GM19468 (cell line): ENCODE measurements at regions not wholly inside any gene's neighbourhood (a gene's known extent, or its start where the extent isn't known, plus 50 kb on each side); places are given as distances from the start of the nearest gene placed in this dataset.
"Not testable (repeated sequence)": the region's sequence is repeated elsewhere in the genome, so short reads cannot be mapped to it uniquely, and the experiment has no call there.

Experiments
- ATAC-seq: cut with Tn5 transposase; IDR thresholded peaks from one replicate; pipeline ENCODE4 v1.9.1; 2021; ENCODE audit warnings: mild to moderate bottlenecking, moderate library complexity, moderate number of reproducible peaks; ENCODE audit not compliant: unreplicated experiment; ENCODE audit errors: extremely low read depth

- ATAC-seq, result no peak
Observed at GRCh38 chr6:84860920-84861319, 96.5 kb upstream of the TBX18 start.

- ATAC-seq, result no peak
Observed at GRCh38 chr6:84860509-84860908, 96.1 kb upstream of the TBX18 start.

GRCh38 chr6:84854811-84855400 is 90.5 kb upstream of the TBX18 start:
- ATAC-seq, result no peak

- no peak for ATAC-seq
Observed at GRCh38 chr6:84853901-84854300, 89.5 kb upstream of the TBX18 start.

- no peak for ATAC-seq
Observed at GRCh38 chr6:84848960-84849359, 84.6 kb upstream of the TBX18 start.

GRCh38 chr6:84847390-84848160 is 83.2 kb upstream of the TBX18 start:
- ATAC-seq, result no peak

- ATAC-seq, result no peak
Observed at GRCh38 chr6:84842525-84843166, 78.2 kb upstream of the TBX18 start.

- ATAC-seq, result not testable (repeated sequence)
Observed at GRCh38 chr6:84837068-84837866, 72.9 kb upstream of the TBX18 start.

GRCh38 chr6:84836366-84836765 is 72.0 kb upstream of the TBX18 start:
- ATAC-seq, result no peak

- ATAC-seq, result no peak
Observed at GRCh38 chr6:84835340-84835739, 70.9 kb upstream of the TBX18 start.

GRCh38 chr6:84831924-84832323 is 67.5 kb upstream of the TBX18 start:
- not testable (repeated sequence) for ATAC-seq

- ATAC-seq, result no peak
Observed at GRCh38 chr6:84825461-84825860, 61.1 kb upstream of the TBX18 start.

GRCh38 chr6:84821314-84821713 is 56.9 kb upstream of the TBX18 start:
- not testable (repeated sequence) for ATAC-seq

- ATAC-seq, result no peak
Observed at GRCh38 chr6:84816741-84817140, 52.3 kb upstream of the TBX18 start.

- no peak for ATAC-seq
Observed at GRCh38 chr6:84815896-84816735, 51.7 kb upstream of the TBX18 start.
